Heart left ventricle (tissue), 13 donors: ENCODE measurements at regions not wholly inside any gene's neighbourhood (a gene's known extent, or its start where the extent isn't known, plus 50 kb on each side); places are given as distances from the start of the nearest gene placed in this dataset.

Experiments
- CTCF ChIP-seq, 12 donors: fragments of 200-600 bp; sonication (generic) in 4 of 12; IDR thresholded peaks; one replicate each; pipeline versions ENCODE4 v1.5.0 to v1.8.0; 2018 to 2022; ENCODE audit warnings: antibody characterized with exemption in 12 of 12, mild to moderate bottlenecking in 5 of 12
- POLR2A ChIP-seq, 2 donors: fragments of 450-650 bp; IDR thresholded peaks; one replicate each; pipeline ENCODE4 v1.6.1; 2017; ENCODE audit warnings: antibody characterized with exemption in 2 of 2, mild to moderate bottlenecking in 2 of 2, moderate library complexity in 2 of 2
- donor health status: ischemic (EF 13 %, LVEDD 7.1; RV severe dilation, severe dysfunction).
- donor health status: DM: no; HTN: yes; CAD: no.
- donor health status: DM: no; HTN: no; CAD: no.
- donor health status: ischemic (EF 25% LVEDD 6.9; RV normal size, moderate dysfunction).
- donor health status: ischemic (EF 25% LVEDD 5.7; RV mildly dilated, moderate dysfunction).
- donor health status: ischemic (EF 35%, LVEDD 5.7; RV mildly dilated, moderate dysfunction).
- donor health status: nonischemic (EF 11% LVEDD 7.7; RV severe dilation, severe dysfunction).
- donor health status: DM: yes; HTN: yes; CAD: no.
- donor health status: PGD.
- donor health status: ischemic (EF 29% LVEDD 5.4; RV normal size, mild dysfunction).
- donor health status: nonischemic (EF 23%, LVEDD 6.1; RV moderate dilation, normal function).

GRCh38 chr22:22703715-22704114 is 59.3 kb downstream of the GGTLC2 start:
- TF ChIP-seq CTCF (IDR thresholded peaks at IDR 0.05): no peak
- no peak for TF ChIP-seq POLR2A (IDR thresholded peaks at IDR 0.05)
